GM23338 (cell line): ENCODE measurements at regions not wholly inside any gene's neighbourhood (a gene's known extent, or its start where the extent isn't known, plus 50 kb on each side); places are given as distances from the start of the nearest gene placed in this dataset.

Experiments used
- ATAC-seq: fragments of 200-7000 bp; cut with Tn5 transposase; 3 replicates; pipeline ENCODE4 v1.9.1; 2020
- DNase-seq: peaks from one replicate; pipeline ENCODE4 v3.0.0-alpha.2; 2015; ENCODE audit warnings: low spot score
- H2AFZ ChIP-seq: fragments of 200-600 bp; sonication (generic); 2 replicates; pipeline ENCODE4 v1.8.0; 2016; ENCODE audit warnings: antibody characterized with exemption, mild to moderate bottlenecking, moderate library complexity
- H3F3A ChIP-seq: fragments of 200-600 bp; sonication (generic); replicated peaks from 2 replicates; pipeline ENCODE4 v1.8.0; 2017; ENCODE audit warnings: antibody characterized with exemption, mixed run types, low read depth
- H3K27ac ChIP-seq: fragments of 200-600 bp; sonication (generic); 2 replicates; pipeline ENCODE4 v1.6.1; 2016; ENCODE audit warnings: low read depth
- H3K27me3 ChIP-seq: fragments of 200-600 bp; sonication (generic); 2 replicates; pipeline ENCODE4 v1.8.0; 2016; ENCODE audit warnings: mild to moderate bottlenecking, mixed run types, moderate library complexity; ENCODE audit not compliant: insufficient read depth
- H3K36me3 ChIP-seq: fragments of 200-600 bp; sonication (generic); 2 replicates; pipeline ENCODE4 v1.8.0; 2016; ENCODE audit warnings: mild to moderate bottlenecking; ENCODE audit not compliant: insufficient read depth
- H3K4me1 ChIP-seq: fragments of 200-600 bp; sonication (generic); 2 replicates; pipeline ENCODE4 v1.8.0; 2016; ENCODE audit warnings: mild to moderate bottlenecking, moderate library complexity; ENCODE audit not compliant: insufficient read depth
- H3K4me2 ChIP-seq: fragments of 200-600 bp; sonication (generic); 2 replicates; pipeline ENCODE4 v1.7.1; 2017; ENCODE audit warnings: mixed run types
- H3K4me3 ChIP-seq: fragments of 200-600 bp; sonication (generic); 2 replicates; pipeline ENCODE4 v1.6.1; 2016; ENCODE audit warnings: mixed run types
- H3K79me2 ChIP-seq: fragments of 200-600 bp; sonication (generic); replicated peaks from 2 replicates; pipeline ENCODE4 v1.8.0; 2017; ENCODE audit warnings: mild to moderate bottlenecking; ENCODE audit not compliant: insufficient read depth
- H3K9me2 ChIP-seq: fragments of 200-600 bp; sonication (generic); 2 replicates; pipeline ENCODE4 v1.8.0; 2017; ENCODE audit not compliant: insufficient read depth
- H4K20me1 ChIP-seq: fragments of 200-600 bp; sonication (generic); replicated peaks from 2 replicates; pipeline ENCODE4 v1.8.0; 2017; ENCODE audit warnings: mild to moderate bottlenecking; ENCODE audit not compliant: insufficient read depth
- H3K27ac Mint-ChIP-seq: 2 replicates; pipeline ENCODE4 v1.8.0; 2020; ENCODE audit warnings: inconsistent platforms, mild to moderate bottlenecking, moderate library complexity, mixed read lengths
- H3K27me3 Mint-ChIP-seq: 3 replicates; pipeline ENCODE4 v1.8.0; 2022; ENCODE audit warnings: low read depth, mild to moderate bottlenecking, moderate library complexity, mixed read lengths, inconsistent platforms; ENCODE audit not compliant: insufficient read depth, poor library complexity
- H3K36me3 Mint-ChIP-seq: 3 replicates; pipeline ENCODE4 v1.8.0; 2021; ENCODE audit warnings: low read depth, mild to moderate bottlenecking, inconsistent platforms, moderate library complexity, mixed read lengths
- H3K4me1 Mint-ChIP-seq: 3 replicates; pipeline ENCODE4 v1.8.0; 2020; ENCODE audit warnings: mild to moderate bottlenecking, inconsistent platforms, mixed read lengths
- H3K4me3 Mint-ChIP-seq: 3 replicates; pipeline ENCODE4 v1.8.0; 2021; ENCODE audit warnings: moderate library complexity, mild to moderate bottlenecking, inconsistent platforms, mixed read lengths
- H3K9me3 Mint-ChIP-seq: 3 replicates; pipeline ENCODE4 v1.8.0; 2020; ENCODE audit warnings: moderate library complexity, mild to moderate bottlenecking, inconsistent platforms, mixed read lengths
- CREB1 ChIP-seq: fragments of 250-450 bp; sonication (Bioruptor Pico); IDR thresholded peaks from 2 replicates; pipeline ENCODE4 v1.5.0; 2020; ENCODE audit warnings: low read depth, mild to moderate bottlenecking, moderate library complexity
- EZH2 ChIP-seq: fragments of 200-600 bp; sonication (generic); IDR thresholded peaks from one replicate; pipeline ENCODE4 v1.8.0; 2017; ENCODE audit warnings: antibody characterized with exemption, mild to moderate bottlenecking, low read depth; ENCODE audit not compliant: unreplicated experiment
- EZH2phosphoT487 ChIP-seq: fragments of 200-600 bp; sonication (generic); IDR thresholded peaks from one replicate; pipeline ENCODE4 v1.8.1; 2018; ENCODE audit warnings: antibody characterized with exemption; ENCODE audit not compliant: unreplicated experiment
- POLR2AphosphoS5 ChIP-seq: IDR thresholded peaks from 2 replicates; pipeline ENCODE4 v1.6.1; 2016; ENCODE audit warnings: antibody characterized with exemption, low read depth
- STAT1 ChIP-seq: IDR thresholded peaks from one replicate; pipeline ENCODE4 v1.6.1; 2016; ENCODE audit warnings: antibody characterized with exemption; ENCODE audit not compliant: unreplicated experiment
- ZNF114 ChIP-seq: fragments of 250-450 bp; sonication (Bioruptor Pico); IDR thresholded peaks from 2 replicates; pipeline ENCODE4 v1.5.0; 2020; ENCODE audit warnings: mild to moderate bottlenecking, moderate library complexity
- ZNF331 ChIP-seq: fragments of 250-450 bp; sonication (Bioruptor Pico); IDR thresholded peaks from 2 replicates; pipeline ENCODE4 v1.5.0; 2020; ENCODE audit warnings: low read depth, mild to moderate bottlenecking, moderate library complexity
- TF ChIP-seq, protein P1 (sequence below), 2 experiments: fragments of 200-600 bp in 1 of 2; sonication (generic) in 1 of 2; conservative IDR thresholded peaks; 2 replicates each; pipeline versions ENCODE4 v1.5.1 to v1.6.1; 2016 to 2017; ENCODE audit warnings: antibody characterized with exemption in 2 of 2, low read depth in 2 of 2, mild to moderate bottlenecking in 2 of 2, moderate library complexity in 1 of 2
- TF ChIP-seq, protein P2 (sequence below): IDR thresholded peaks from 2 replicates; pipeline ENCODE4 v1.6.1; 2016; ENCODE audit warnings: antibody characterized with exemption
- TF ChIP-seq, protein P3 (sequence below): fragments of 250-450 bp; sonication (Bioruptor Pico); IDR thresholded peaks from 2 replicates; pipeline ENCODE4 v1.5.0; 2020; ENCODE audit warnings: mild to moderate bottlenecking, moderate library complexity

DNA sequence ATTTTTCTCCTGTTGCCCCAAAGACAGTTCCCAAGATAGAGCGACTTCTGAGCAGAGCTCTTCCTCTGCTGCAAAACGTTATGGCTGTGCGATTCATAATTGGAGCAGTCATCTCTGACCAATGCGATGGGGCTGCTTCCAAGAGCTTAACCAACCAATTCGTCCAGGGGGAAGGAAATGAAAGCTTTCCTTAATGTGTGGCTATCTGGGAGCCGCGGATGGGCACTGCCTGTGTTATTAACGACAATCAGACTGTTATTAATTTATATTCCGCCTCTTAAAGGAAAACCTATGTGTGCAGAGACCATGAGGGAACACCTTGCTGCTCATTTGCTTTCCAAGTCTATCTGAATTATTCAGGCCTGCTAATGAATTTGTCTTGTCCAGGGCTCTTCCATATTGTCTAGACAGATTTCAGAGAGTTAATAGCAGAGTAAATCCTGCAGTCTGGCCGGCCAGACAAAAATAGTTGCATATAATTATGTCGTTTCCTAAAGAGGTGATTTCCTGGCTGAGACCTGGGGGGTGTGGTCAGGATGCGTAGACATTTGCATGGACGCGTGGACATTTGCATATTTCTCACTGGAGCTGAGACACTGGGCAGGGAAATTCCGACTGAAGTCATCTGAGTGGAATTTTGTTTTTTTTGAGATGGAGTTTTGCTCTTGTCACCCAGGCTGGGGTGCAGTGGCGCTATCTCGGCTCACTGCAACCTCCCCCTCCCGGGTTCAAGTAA is 135.4 kb downstream of the HMX1 start:
- Histone ChIP-seq H3F3A (no peaks in the 10 kb centered on the region), H3K79me2 (no peaks in the 10 kb centered on the region), H2AFZ (no peak overlapping the region), H3K36me3 (no peaks in the 10 kb centered on the region), H3K4me1 (no peaks in the 10 kb centered on the region), H3K4me2 (no peak overlapping the region), H4K20me1 (no peaks in the 10 kb centered on the region), H3K4me3 (no peak overlapping the region), H3K9me2 (no peaks in the 10 kb centered on the region), H3K27me3 (no peaks in the 10 kb centered on the region), H3K27ac (no peak overlapping the region)
- DNase-seq, result no peak
- Mint-ChIP-seq H3K9me3 (peaks cover 34% of the 10 kb centered on the region; the same call in 2 of the 3 replicates), H3K27ac (no peak overlapping the region), H3K36me3 (peaks cover 10% of the 10 kb centered on the region; the same call in 1 of the 3 replicates), H3K4me1 (peaks cover 5% of the 10 kb centered on the region; the same call in 2 of the 3 replicates), H3K4me3 (no peak overlapping the region), H3K27me3 (peaks cover 19% of the 10 kb centered on the region)
- TF ChIP-seq ZNF331 (no peak), ZNF114 (CRISPR knock-in tag) (no peak), POLR2AphosphoS5 (no peak), STAT1 (no peak), CREB1 (CRISPR knock-in tag) (no peak), EZH2phosphoT487 (no peak), EZH2 (no peak)
- TF ChIP-seq, protein P1, sequence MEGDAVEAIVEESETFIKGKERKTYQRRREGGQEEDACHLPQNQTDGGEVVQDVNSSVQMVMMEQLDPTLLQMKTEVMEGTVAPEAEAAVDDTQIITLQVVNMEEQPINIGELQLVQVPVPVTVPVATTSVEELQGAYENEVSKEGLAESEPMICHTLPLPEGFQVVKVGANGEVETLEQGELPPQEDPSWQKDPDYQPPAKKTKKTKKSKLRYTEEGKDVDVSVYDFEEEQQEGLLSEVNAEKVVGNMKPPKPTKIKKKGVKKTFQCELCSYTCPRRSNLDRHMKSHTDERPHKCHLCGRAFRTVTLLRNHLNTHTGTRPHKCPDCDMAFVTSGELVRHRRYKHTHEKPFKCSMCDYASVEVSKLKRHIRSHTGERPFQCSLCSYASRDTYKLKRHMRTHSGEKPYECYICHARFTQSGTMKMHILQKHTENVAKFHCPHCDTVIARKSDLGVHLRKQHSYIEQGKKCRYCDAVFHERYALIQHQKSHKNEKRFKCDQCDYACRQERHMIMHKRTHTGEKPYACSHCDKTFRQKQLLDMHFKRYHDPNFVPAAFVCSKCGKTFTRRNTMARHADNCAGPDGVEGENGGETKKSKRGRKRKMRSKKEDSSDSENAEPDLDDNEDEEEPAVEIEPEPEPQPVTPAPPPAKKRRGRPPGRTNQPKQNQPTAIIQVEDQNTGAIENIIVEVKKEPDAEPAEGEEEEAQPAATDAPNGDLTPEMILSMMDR (conservative IDR thresholded peaks at IDR 0.05; ENCODE audit: low read depth in 2 of 2), result no peak
- TF ChIP-seq, protein P2, sequence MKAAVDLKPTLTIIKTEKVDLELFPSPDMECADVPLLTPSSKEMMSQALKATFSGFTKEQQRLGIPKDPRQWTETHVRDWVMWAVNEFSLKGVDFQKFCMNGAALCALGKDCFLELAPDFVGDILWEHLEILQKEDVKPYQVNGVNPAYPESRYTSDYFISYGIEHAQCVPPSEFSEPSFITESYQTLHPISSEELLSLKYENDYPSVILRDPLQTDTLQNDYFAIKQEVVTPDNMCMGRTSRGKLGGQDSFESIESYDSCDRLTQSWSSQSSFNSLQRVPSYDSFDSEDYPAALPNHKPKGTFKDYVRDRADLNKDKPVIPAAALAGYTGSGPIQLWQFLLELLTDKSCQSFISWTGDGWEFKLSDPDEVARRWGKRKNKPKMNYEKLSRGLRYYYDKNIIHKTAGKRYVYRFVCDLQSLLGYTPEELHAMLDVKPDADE, result no peak
- no peak for ATAC-seq

DNA sequence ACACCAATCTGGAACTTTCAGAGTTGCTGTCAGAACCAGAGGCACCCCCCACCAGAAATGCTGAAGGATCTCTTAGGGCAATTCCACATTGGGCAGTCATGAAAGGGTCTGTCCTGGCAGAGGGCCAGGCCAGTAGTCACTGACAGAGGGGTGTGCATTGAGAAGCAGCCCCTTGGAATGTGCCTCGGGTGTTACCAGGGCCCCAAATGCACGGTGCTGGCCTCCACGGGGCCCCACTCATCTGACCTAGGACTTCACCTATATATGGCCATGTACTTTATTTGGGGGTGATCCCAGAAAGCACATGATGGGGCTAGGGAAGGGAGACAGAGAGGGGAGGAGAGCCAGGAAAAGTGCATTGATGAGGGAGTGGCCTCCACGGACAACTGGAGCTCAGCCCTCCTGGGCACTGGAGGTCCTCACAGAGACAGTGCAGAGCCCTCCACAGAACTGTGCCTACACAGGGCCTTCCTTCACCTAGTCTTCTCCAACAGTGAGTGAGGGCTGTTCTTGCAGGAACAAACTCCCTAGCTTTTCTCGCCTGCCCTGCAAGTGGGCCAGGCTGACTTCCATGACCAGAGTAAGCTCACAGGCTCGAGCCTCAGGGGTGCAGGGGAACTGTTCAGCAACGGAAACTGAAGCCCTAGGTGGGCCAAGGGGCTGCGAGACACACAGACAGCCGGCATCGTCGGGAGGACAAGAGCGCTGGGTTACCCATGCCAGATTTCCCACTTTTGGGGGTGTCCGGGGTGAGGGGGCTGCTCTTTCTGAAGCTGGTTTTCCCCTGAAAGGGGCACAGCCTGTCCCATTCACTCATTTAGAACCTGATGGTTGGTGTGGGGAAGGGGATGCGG is 136.2 kb downstream of the HMX1 start:
- H3K4me3 Mint-ChIP-seq, result no peak overlapping the region
- H3K27ac ChIP-seq, result no peak overlapping the region
- no peaks in the 10 kb centered on the region for H3K79me2 ChIP-seq
- TF ChIP-seq, protein P3, sequence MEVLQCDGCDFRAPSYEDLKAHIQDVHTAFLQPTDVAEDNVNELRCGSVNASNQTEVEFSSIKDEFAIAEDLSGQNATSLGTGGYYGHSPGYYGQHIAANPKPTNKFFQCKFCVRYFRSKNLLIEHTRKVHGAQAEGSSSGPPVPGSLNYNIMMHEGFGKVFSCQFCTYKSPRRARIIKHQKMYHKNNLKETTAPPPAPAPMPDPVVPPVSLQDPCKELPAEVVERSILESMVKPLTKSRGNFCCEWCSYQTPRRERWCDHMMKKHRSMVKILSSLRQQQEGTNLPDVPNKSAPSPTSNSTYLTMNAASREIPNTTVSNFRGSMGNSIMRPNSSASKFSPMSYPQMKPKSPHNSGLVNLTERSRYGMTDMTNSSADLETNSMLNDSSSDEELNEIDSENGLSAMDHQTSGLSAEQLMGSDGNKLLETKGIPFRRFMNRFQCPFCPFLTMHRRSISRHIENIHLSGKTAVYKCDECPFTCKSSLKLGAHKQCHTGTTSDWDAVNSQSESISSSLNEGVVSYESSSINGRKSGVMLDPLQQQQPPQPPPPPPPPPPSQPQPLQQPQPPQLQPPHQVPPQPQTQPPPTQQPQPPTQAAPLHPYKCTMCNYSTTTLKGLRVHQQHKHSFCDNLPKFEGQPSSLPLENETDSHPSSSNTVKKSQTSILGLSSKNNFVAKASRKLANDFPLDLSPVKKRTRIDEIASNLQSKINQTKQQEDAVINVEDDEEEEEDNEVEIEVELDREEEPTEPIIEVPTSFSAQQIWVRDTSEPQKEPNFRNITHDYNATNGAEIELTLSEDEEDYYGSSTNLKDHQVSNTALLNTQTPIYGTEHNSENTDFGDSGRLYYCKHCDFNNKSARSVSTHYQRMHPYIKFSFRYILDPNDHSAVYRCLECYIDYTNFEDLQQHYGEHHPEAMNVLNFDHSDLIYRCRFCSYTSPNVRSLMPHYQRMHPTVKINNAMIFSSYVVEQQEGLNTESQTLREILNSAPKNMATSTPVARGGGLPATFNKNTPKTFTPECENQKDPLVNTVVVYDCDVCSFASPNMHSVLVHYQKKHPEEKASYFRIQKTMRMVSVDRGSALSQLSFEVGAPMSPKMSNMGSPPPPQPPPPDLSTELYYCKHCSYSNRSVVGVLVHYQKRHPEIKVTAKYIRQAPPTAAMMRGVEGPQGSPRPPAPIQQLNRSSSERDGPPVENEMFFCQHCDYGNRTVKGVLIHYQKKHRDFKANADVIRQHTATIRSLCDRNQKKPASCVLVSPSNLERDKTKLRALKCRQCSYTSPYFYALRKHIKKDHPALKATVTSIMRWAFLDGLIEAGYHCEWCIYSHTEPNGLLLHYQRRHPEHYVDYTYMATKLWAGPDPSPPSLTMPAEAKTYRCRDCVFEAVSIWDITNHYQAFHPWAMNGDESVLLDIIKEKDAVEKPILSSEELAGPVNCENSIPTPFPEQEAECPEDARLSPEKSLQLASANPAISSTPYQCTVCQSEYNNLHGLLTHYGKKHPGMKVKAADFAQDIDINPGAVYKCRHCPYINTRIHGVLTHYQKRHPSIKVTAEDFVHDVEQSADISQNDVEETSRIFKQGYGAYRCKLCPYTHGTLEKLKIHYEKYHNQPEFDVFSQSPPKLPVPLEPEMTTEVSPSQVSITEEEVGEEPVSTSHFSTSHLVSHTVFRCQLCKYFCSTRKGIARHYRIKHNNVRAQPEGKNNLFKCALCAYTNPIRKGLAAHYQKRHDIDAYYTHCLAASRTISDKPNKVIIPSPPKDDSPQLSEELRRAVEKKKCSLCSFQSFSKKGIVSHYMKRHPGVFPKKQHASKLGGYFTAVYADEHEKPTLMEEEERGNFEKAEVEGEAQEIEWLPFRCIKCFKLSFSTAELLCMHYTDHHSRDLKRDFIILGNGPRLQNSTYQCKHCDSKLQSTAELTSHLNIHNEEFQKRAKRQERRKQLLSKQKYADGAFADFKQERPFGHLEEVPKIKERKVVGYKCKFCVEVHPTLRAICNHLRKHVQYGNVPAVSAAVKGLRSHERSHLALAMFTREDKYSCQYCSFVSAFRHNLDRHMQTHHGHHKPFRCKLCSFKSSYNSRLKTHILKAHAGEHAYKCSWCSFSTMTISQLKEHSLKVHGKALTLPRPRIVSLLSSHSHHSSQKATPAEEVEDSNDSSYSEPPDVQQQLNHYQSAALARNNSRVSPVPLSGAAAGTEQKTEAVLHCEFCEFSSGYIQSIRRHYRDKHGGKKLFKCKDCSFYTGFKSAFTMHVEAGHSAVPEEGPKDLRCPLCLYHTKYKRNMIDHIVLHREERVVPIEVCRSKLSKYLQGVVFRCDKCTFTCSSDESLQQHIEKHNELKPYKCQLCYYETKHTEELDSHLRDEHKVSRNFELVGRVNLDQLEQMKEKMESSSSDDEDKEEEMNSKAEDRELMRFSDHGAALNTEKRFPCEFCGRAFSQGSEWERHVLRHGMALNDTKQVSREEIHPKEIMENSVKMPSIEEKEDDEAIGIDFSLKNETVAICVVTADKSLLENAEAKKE (CRISPR knock-in tag), result no peak
- TF ChIP-seq ZNF114 (CRISPR knock-in tag) (no peak), STAT1 (no peak), POLR2AphosphoS5 (no peak)

More for the DNA sequence above, 136.2 kb downstream of the HMX1 start:
- Histone ChIP-seq H3K4me1 (no peaks in the 10 kb centered on the region), H3K36me3 (no peaks in the 10 kb centered on the region), H3K9me2 (no peaks in the 10 kb centered on the region), H4K20me1 (no peaks in the 10 kb centered on the region), H3K27me3 (no peaks in the 10 kb centered on the region), H3K4me3 (no peak overlapping the region), H3K4me2 (no peak overlapping the region), H3F3A (no peaks in the 10 kb centered on the region), H2AFZ (no peak overlapping the region)
- ATAC-seq, result no peak
- Mint-ChIP-seq H3K9me3 (peaks cover 34% of the 10 kb centered on the region; the same call in 2 of the 3 replicates), H3K27me3 (peaks cover 11% of the 10 kb centered on the region), H3K27ac (no peak overlapping the region), H3K36me3 (peaks cover 10% of the 10 kb centered on the region; the same call in 1 of the 3 replicates), H3K4me1 (no peaks in the 10 kb centered on the region)
- DNase-seq, result no peak
